Esophagus mucosa (tissue), 1 donor: ENCODE measurements at regions not wholly inside any gene's neighbourhood (a gene's known extent, or its start where the extent isn't known, plus 50 kb on each side); places are given as distances from the start of the nearest gene placed in this dataset.

Experiments used
- ATAC-seq: fragments of 200-7000 bp; cut with Tn5 transposase; one replicate; pipeline ENCODE4 v1.9.1; 2020
- donor health status: DM: yes; HTN: yes; CAD: no.

GRCh38 chr4:3704669-3705068, 61.5 kb upstream of the ADRA2C start:
- no peak for ATAC-seq

- ATAC-seq = no peak
These were observed 62.3 kb upstream of the ADRA2C start for GRCh38 chr4:3703677-3704521.

- ATAC-seq = no peak
These were observed 62.9 kb upstream of the ADRA2C start for GRCh38 chr4:3703343-3703676.

- no peak for ATAC-seq
These were observed 63.5 kb upstream of the ADRA2C start for GRCh38 chr4:3702561-3703221.

- ATAC-seq = no peak
These were observed 64.2 kb upstream of the ADRA2C start for GRCh38 chr4:3701736-3702560.

DNA sequence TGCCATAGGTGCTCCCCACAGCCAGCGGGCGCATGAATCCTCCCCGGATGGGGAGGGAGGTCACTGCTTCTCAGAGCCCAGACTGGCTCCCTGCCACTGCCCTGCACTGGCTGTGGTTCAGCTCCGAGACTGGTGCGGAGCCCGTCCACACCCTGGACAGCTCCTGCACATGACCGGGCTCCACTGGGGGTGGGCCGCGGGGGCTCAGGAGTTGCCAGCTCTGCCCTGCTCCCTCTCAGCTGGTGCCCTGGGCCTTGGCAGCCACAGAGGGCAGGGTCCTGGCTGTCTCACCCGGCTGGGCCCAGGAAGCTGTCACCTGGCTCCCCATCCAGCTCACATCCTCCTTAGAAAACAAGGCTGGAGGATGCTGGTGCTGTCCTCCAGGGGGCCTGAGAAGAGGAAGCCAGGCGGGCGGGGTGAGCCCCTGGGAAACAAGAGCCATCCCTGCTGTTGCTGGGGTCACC, 64.9 kb upstream of the ADRA2C start:
- ATAC-seq = no peak

DNA sequence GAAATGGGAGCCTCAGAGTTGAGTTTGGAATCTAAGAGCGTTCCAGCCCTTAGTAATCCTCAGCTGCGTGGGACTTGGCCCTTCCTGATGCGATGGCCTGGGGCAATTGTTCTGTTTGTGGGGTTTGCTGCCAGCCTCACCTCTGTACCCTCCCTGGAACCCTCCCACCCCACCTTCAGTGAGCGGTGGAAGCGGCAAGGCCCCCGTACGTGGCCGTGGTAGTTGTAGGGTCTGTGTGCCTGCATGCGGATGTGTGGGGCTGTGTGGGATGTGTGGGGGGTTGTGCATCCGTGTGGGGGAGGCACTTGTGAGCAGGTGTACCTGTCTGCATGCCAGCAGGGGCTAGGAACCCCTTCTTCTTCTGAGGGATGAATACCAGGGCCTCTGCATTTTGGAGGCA, 65.4 kb upstream of the ADRA2C start:
- no peak for ATAC-seq

DNA sequence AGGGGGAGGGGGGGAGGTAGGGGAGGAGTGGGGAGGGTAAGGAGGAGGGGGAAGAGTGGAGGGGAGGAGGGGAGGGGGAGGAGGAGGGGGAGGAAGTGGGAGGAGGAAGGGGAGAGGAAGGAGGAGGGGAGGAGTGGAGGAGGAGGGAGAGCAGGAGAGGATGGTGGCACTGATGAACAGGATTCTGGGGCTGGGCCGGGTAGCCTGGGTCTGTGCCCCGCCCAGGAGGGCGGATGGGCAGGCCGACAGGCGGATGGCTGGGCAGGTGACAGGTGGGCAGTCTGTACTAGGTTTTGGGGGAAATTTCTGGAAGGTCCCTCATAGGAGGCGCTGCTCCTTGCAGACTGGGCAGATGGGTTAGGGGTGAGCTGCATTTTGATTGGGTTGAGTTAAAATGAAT, 66.0 kb upstream of the ADRA2C start:
- ATAC-seq = no peak

- ATAC-seq = no peak
These were observed 66.5 kb upstream of the ADRA2C start for GRCh38 chr4:3699678-3700077.

DNA sequence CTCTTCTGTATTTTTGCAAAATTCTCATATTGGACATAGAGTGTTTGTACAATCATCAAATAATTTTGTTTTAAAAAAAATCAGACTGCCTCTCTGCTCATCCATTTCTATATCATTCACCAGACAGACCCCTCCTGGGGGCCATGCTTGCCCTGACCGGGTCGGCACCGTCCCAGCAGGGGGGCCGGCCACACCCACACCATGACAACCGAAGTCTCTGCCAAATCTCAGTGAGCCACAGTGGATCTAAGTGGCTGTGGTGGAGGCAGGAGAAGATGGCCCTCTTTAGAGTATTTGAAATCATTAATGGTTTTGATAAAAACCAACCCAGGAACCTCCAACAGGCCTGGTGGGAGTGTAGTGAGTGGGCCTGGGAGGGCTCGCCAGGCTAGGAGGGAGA, 66.9 kb upstream of the ADRA2C start:
- no peak for ATAC-seq

DNA sequence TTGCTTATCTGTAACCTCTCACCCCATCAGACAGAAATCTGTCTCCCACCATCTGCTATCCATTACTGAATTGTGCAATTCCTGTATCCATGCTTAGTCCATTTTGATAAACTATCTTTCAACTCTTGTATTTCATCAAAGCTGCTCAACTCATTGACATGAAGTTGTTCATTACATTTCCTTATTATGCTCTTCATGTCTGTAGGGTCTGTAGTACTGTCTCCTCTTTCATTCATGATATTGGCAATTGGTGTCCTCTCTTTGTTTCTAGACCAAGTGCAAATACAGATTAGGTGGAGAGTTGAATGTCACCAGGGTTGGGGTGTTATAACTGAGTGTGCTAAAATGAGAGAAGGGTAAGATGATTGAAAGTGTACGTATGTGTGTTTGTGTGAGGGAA, 69.2 kb upstream of the ADRA2C start:
- ATAC-seq = no peak

DNA sequence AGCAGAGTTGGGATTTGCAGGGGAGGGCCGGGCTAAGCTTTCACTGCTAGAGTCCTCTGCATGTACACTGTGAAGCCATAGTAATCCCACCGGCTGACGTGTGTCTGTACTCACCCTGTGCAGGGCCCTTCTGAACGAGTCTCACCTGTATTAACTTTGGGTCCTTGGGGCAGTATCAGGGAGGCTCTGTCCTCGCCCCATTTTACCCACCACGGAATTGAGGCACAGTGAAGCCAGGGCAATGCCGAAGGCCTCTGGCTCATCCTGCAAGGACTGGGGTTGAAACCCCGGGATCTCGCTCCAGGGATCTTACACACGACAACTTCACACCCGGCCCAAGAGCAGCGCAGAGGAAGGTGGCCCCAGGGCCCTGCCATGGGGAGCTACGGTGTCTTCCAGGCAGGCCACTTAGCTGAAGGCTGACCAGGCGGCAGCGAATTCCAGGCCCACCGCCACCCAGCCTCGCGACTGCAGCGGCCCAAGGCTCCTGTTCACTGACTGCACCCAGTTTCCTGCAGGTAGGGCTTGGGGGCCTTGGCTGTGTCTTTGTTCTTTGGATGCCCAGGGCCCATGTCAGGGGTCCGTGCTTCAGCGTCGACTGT, 75.5 kb upstream of the ADRA2C start:
- ATAC-seq = no peak

GRCh38 chr4:3689576-3690550, 76.3 kb upstream of the ADRA2C start:
- ATAC-seq = no peak

- ATAC-seq = no peak
These were observed 77.2 kb upstream of the ADRA2C start for GRCh38 chr4:3689006-3689405.

GRCh38 chr4:3688018-3688998, 77.9 kb upstream of the ADRA2C start:
- no peak for ATAC-seq

DNA sequence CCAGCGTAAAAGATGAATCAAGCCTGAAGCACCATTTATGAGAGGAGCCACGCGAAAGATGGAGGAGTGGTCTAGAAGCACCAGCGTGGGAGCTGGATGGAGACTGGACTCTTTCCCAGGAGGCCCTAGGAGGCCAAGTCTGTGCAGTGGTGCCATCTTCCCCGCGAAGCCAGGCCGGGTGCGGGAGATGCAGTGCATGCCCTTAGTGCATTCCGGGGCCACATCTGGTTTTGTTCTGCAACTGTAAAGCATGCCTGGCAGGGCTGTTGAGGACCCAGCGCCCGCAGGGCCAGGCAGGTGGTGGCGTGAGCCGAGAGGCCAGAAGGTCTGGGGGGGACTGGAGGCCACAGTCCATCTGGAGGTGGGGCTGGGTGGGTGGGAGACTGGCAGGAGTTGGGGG, 78.6 kb upstream of the ADRA2C start:
- ATAC-seq = no peak

GRCh38 chr4:3686753-3687152, 79.4 kb upstream of the ADRA2C start:
- no peak for ATAC-seq

DNA sequence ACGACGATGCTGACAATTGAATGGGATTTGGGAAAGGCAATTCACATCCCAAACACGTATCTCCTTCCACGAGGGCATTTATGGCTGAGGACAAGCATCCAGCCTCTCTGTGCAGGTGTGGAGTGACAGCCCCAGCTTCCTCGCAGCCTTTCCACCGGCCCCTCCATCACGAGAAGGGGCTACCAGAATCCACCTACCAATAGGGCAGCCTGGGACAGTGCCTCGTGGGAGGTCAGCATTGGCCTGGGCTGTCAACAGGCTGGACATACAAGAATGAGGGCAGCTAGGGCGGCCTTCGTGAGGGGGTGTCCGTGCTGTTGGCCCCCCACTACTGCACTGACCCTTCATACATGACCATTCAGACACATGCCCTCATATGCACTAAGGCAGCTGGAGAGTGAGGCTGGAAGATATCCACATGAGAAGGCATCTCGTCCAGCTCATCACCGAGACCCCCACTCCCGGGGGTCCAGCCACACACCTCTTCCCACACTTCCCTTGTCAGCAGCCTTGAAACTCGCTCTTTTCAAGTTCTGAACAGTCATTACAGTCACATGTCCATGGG, 81.0 kb upstream of the ADRA2C start:
- ATAC-seq = no peak

DNA sequence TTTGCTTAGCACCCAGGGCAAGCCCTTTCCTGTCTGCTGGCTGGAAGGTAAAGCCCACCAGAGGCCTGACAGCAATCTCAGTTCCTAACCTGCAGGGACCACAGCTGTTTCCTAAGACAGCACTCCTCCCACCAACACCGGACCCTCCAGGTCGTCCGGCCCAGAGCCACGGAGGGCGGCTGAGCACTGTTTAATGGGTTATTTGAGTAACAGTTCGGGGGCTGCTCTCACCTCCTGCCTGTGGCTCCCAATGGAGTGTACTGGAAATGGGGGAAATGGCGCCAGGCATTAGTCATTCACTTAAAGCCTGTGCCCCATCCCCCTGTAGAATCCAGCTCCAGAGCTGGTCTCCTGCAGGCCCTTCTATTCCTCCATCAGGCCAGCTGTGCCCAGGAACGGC, 81.6 kb upstream of the ADRA2C start:
- no peak for ATAC-seq

DNA sequence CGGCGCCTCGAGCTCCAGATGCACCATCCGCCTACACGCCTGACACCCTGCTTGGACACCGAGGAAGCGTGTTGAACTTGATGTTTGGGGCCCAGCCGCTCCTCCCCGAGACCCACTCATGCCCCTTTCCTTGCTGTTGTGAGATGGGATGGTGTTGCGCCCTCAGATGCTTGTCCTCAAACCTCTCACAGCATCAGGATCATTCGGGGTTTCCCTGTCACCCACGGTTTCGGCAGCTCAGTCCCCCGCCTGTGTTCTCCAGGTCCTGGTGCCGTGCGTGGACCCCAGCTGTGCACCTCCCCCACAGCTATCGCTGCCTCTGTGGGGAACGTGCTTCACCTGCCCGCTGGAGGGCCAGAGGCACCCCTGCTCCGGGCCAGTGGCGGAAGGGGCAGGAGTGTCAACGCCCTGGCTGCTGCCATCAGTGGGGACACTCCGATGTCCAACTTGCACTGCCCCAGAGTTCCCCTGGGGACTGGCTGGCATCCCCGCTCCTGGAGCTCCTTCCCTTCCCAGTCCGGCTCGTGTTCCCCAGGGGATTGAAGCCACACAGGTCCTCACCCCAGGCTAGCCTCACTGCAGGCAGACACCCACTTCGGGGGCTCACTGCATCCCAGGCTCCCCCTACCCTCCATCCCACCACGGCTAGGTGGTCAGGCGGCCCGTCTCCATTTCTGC, 82.3 kb upstream of the ADRA2C start:
- no peak for ATAC-seq
